Stimulated activated naive B cell treated with anti-CD40 and anti-IgM and Interleukin-4, amounts not matched to agents 10 μg/mL and 1 μg/mL and 100 μg/mL, for 72 hours (primary cell): ENCODE measurements at regions not wholly inside any gene's neighbourhood (a gene's known extent, or its start where the extent isn't known, plus 50 kb on each side); places are given as distances from the start of the nearest gene placed in this dataset.

ENCODE experiments used
- ATAC-seq, 2 donors: fragments of 150-1000 bp; cut with Tn5 transposase; replicated peaks; 2 replicates each; pipeline ENCODE4 v1.10.0; 2021; ENCODE audit warnings: moderate library complexity in 1 of 2
- DNase-seq: peaks from one replicate; pipeline ENCODE4 v3.0.0; 2021
- H3K27ac Mint-ChIP-seq: one replicate; pipeline ENCODE4 v1.8.0; 2022; ENCODE audit warnings: mild to moderate bottlenecking, mixed read lengths
- H3K27me3 Mint-ChIP-seq, 2 donors: one replicate each; pipeline ENCODE4 v1.8.0; 2022; ENCODE audit warnings: mixed read lengths in 2 of 2
- H3K36me3 Mint-ChIP-seq, 2 donors: one replicate each; pipeline ENCODE4 v1.8.0; 2022; ENCODE audit warnings: mixed read lengths in 2 of 2, mild to moderate bottlenecking in 1 of 2
- H3K4me1 Mint-ChIP-seq, 2 donors: one replicate each; pipeline ENCODE4 v1.8.0; 2022; ENCODE audit warnings: mixed read lengths in 2 of 2, mild to moderate bottlenecking in 1 of 2
- H3K4me3 Mint-ChIP-seq, 2 donors: one replicate each; pipeline ENCODE4 v1.8.0; 2022; ENCODE audit warnings: mild to moderate bottlenecking in 2 of 2, mixed read lengths in 2 of 2, moderate library complexity in 1 of 2
- H3K9me3 Mint-ChIP-seq, 2 donors: one replicate each; pipeline ENCODE4 v1.8.0; 2022; ENCODE audit warnings: mixed read lengths in 2 of 2, mild to moderate bottlenecking in 1 of 2

- ATAC-seq (no peak), DNase-seq (no peak)
- Mint-ChIP-seq H3K36me3 (no peaks in the 10 kb centered on the region), H3K27ac (no peak overlapping the region), H3K4me3 (no peak overlapping the region), H3K9me3 (no peaks in the 10 kb centered on the region), H3K4me1 (peaks cover 2 to 7% of the 10 kb centered on the region in 2 donors), H3K27me3 (peaks cover 12 to 15% of the 10 kb centered on the region in 2 donors)
Observed at GRCh38 chr4:74631338-74631737, 163.0 kb downstream of the BTC start.

DNA sequence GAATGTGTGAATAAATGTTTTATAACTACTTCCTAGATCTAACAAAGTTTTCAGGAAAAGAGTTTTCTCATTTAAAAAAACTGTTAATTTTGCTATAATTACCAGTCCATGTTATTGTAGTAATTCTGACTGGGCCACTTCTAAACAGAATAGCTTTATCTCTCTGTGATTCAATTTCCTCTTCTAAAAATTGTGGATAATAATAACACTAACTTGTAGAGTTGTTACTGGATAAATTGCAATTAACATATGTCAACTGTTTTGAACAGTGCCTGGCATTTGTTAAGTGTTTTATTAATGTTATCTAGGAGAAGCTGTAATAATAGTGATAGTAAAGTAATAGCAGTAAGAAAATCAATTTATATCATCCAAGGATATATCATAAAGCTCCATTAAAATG lies 162.3 kb downstream of the BTC start:
- no peak for ATAC-seq
- Mint-ChIP-seq H3K27me3 (peaks cover 12 to 15% of the 10 kb centered on the region in 2 donors), H3K27ac (no peak overlapping the region), H3K9me3 (no peaks in the 10 kb centered on the region), H3K4me3 (no peak overlapping the region), H3K36me3 (no peaks in the 10 kb centered on the region), H3K4me1 (peaks cover 2 to 7% of the 10 kb centered on the region in 2 donors)
- DNase-seq, result no peak

DNA sequence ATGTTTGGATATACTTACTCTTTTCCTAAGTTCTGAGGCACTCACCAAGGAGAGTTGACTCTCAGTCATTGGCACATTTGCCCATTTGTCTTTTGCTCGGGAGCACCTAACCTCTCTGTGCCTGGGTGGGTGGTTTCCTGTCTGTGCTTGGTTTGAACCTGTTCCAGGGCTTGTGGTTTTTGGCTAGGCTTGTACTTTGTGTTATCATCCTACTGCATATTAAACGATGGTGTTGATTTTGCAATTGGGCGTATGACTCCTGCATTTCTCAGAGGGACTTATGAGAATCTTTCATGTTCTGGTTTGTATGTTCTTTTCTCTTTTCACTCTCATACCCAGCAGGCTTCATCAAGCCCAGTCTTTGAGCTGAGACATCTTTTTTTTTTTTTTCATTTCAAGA lies 161.7 kb downstream of the BTC start:
- ATAC-seq (no peak), DNase-seq (no peak)
- no peaks in the 10 kb centered on the region for H3K9me3 Mint-ChIP-seq
- no peak overlapping the region for H3K4me3 Mint-ChIP-seq
- peaks cover 2 to 7% of the 10 kb centered on the region in 2 donors for H3K4me1 Mint-ChIP-seq
- no peaks in the 10 kb centered on the region for H3K36me3 Mint-ChIP-seq
- no peak overlapping the region for H3K27ac Mint-ChIP-seq
- H3K27me3 Mint-ChIP-seq, result peaks cover 12 to 15% of the 10 kb centered on the region in 2 donors

DNA sequence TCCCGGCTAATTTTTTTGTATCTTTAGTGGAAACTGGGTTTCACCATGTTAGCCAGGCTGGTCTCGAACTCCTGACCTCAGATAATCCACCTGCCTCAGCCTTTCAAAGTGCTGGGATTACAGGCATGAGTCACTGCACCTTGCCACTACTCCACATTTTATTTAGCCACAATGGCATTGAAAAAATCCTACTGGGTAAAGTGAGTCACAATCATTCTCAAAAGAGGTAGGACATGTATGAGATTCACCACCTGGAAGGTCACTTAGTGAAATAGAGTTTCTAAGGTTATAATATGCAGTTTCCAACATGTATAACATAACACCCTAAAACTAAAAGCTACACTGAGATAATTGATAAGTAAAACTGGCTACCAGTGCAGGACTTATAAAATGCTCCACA lies 159.2 kb downstream of the BTC start:
- peaks cover 2 to 7% of the 10 kb centered on the region in 2 donors for H3K4me1 Mint-ChIP-seq
- DNase-seq, result no peak
- ATAC-seq, result no peak
- H3K36me3 Mint-ChIP-seq, result no peaks in the 10 kb centered on the region
- no peak overlapping the region for H3K27ac Mint-ChIP-seq
- H3K4me3 Mint-ChIP-seq, result no peak overlapping the region
- no peaks in the 10 kb centered on the region for H3K9me3 Mint-ChIP-seq
- peaks cover 15 to 17% of the 10 kb centered on the region in 2 donors for H3K27me3 Mint-ChIP-seq

GRCh38 chr4:74635490-74636123 lies 158.7 kb downstream of the BTC start:
- H3K9me3 Mint-ChIP-seq, result no peaks in the 10 kb centered on the region
- DNase-seq (no peak), ATAC-seq (no peak)
- peaks cover 2 to 7% of the 10 kb centered on the region in 2 donors for H3K4me1 Mint-ChIP-seq
- H3K27me3 Mint-ChIP-seq, result peaks cover 15 to 17% of the 10 kb centered on the region in 2 donors
- H3K36me3 Mint-ChIP-seq, result no peaks in the 10 kb centered on the region
- H3K27ac Mint-ChIP-seq, result no peak overlapping the region
- H3K4me3 Mint-ChIP-seq, result no peak overlapping the region

DNA sequence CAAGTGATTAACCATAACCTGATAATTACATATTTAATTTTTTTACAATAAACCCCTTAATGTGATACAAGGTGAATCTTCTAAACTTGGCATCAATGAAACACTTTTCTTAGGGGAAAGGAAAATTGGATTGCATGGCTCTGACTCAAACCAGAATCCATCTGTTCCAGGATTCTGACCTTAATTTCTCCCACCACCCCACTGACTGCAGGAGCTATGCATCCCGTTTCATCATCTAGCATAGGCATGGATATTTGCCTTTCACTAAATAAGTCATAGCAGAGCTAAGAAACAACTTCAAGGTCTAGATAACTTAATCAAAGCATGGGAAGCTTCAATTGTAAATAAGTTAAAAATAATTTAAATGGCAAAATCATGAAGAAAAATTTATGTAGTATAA lies 156.3 kb downstream of the BTC start:
- Mint-ChIP-seq H3K27me3 (peaks cover 9 to 18% of the 10 kb centered on the region in 2 donors), H3K4me1 (peaks cover 0 to under 1% of the 10 kb centered on the region in 2 donors), H3K36me3 (no peaks in the 10 kb centered on the region), H3K4me3 (no peak overlapping the region), H3K27ac (no peak overlapping the region), H3K9me3 (no peaks in the 10 kb centered on the region)
- DNase-seq (no peak), ATAC-seq (no peak)

DNA sequence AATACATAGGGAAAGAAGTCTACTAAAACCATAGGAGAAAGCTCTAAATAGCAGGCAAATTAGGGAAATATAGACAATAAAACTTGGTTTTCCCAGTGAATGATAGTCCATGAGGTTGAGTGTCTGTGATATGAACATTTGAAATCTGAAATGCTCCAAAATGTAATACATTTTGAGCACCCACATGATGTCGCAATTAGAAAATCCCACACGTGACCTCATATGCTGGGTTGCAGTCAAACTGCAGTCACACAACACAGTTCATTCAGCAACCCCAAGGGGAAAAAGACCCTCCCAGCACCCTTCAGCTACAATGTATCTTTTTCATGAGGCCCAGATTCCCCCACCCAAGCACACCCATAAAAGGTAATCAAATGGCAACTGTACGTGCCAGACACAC lies 155.6 kb downstream of the BTC start:
- ATAC-seq, result no peak
- Mint-ChIP-seq H3K4me3 (no peak overlapping the region), H3K27ac (no peak overlapping the region), H3K4me1 (no peaks in the 10 kb centered on the region), H3K27me3 (peaks cover 3 to 13% of the 10 kb centered on the region in 2 donors), H3K36me3 (no peaks in the 10 kb centered on the region), H3K9me3 (no peaks in the 10 kb centered on the region)
- no peak for DNase-seq

DNA sequence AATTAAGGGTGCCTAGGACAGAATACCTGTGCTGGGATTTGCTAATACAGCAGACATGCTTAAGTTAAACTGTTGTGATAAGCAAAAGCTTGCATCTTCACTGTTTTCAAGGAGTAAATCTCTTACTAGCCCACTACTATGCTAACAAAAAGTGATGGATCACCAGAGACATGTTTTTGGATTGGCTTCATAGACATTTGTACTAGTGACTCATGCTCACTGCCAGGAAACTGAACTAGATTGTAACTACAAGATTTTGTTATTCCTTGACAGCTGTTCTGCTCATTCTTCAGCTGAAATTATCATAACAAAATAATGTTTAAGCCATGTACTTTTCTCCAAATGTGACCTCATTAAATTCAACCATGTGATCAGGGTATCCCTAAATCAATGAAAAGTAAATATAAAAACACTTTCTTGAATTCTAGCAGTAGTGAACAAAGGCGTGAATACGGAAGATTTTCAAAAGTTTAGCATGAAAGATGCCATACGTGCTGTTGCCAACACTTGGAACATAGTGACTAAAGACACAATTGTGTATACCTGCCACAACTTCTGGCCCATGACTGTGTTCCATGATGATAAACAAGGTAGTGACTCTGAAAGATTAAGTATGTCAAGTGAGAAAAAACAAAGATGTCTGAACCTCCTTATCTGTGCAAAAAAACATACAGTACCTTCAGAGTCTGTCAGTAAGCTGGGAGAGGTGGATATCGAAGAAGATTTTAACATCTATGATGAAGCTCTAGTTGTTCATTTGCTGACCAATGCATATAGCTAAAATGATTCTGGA lies 154.0 kb downstream of the BTC start:
- ATAC-seq (no peak), DNase-seq (no peak)
- peaks cover 0 to 10% of the 10 kb centered on the region in 2 donors for H3K27me3 Mint-ChIP-seq
- H3K4me1 Mint-ChIP-seq, result no peaks in the 10 kb centered on the region
- no peaks in the 10 kb centered on the region for H3K36me3 Mint-ChIP-seq
- H3K9me3 Mint-ChIP-seq, result peaks cover 0 to 3% of the 10 kb centered on the region in 2 donors
- H3K4me3 Mint-ChIP-seq, result no peak overlapping the region
- H3K27ac Mint-ChIP-seq, result no peak overlapping the region

DNA sequence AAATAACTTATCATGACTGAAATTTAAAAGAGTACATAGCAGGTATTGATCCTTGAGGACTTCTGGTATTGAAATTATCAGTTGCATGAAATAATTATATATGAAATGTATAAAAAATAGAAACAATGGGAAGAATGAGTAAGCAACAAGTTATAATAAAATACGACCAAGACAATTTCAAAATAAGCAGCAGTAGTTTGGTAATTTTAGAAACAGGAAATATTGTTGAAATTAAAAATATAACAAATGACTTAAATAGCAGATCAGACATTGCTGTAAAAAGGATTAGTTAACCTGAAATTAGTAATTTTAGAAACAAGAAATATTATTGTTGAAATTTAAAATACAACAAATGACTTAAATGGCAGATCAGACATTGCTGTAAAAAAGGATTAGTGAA lies 152.3 kb downstream of the BTC start:
- ATAC-seq (no peak), DNase-seq (no peak)
- Mint-ChIP-seq H3K36me3 (no peaks in the 10 kb centered on the region), H3K27ac (no peak overlapping the region), H3K27me3 (peaks cover 0 to 14% of the 10 kb centered on the region in 2 donors), H3K4me3 (no peak overlapping the region), H3K4me1 (no peaks in the 10 kb centered on the region), H3K9me3 (peaks cover 0 to 3% of the 10 kb centered on the region in 2 donors)

DNA sequence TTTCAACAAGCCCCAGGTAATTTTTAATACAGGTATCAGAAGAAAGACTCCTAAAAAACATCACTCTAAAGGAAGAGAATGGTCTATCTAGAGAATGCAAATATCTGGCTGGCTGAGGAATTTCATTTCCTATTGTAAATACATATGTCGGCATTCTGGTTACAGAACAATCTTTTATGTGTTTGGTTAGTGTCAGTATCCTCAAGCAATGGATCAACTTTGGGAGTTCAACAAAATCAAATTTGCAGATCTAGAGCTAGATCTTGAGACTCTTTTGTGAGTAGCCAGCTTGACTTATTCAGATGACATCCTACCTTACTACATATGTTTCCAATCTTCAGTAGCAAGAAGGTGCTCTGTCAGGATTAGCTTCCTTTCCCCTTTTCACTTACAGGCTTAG lies 145.1 kb downstream of the BTC start:
- Mint-ChIP-seq H3K27ac (no peak overlapping the region), H3K27me3 (peaks cover 0 to 3% of the 10 kb centered on the region in 2 donors), H3K36me3 (no peaks in the 10 kb centered on the region), H3K4me3 (no peak overlapping the region), H3K9me3 (peaks cover 0 to 3% of the 10 kb centered on the region in 2 donors), H3K4me1 (no peaks in the 10 kb centered on the region)
- DNase-seq (no peak), ATAC-seq (no peak)

DNA sequence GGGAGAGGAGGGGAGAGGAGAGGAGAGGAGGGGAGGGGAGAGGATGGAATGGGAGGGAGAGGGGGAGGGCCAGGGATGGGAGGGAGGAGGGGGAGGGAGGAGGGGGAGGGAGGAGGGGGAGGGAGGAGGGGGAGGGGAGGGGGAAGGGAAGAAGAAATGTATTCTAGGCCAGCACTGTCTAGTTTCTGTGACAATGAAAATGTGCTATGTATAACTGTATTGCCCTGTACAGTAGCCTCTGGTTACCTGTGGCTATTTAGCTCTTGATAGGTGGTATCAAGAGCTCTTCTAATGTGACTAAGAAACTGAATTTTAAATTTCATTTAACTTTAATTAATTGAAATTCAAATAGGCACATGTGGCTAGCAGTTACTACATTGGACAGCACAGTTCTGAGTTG lies 143.1 kb downstream of the BTC start:
- no peak for DNase-seq
- no peak overlapping the region for H3K27ac Mint-ChIP-seq
- peaks cover 0 to 2% of the 10 kb centered on the region in 2 donors for H3K27me3 Mint-ChIP-seq
- H3K4me3 Mint-ChIP-seq, result no peak overlapping the region
- H3K36me3 Mint-ChIP-seq, result no peaks in the 10 kb centered on the region
- no peak for ATAC-seq
- H3K9me3 Mint-ChIP-seq, result no peaks in the 10 kb centered on the region
- no peaks in the 10 kb centered on the region for H3K4me1 Mint-ChIP-seq

GRCh38 chr4:74653331-74654229 lies 140.7 kb downstream of the BTC start:
- no peak overlapping the region for H3K27ac Mint-ChIP-seq
- no peak overlapping the region for H3K4me3 Mint-ChIP-seq
- no peaks in the 10 kb centered on the region for H3K4me1 Mint-ChIP-seq
- no peaks in the 10 kb centered on the region for H3K9me3 Mint-ChIP-seq
- ATAC-seq (no peak), DNase-seq (no peak)
- H3K27me3 Mint-ChIP-seq, result no peaks in the 10 kb centered on the region
- H3K36me3 Mint-ChIP-seq, result no peaks in the 10 kb centered on the region

DNA sequence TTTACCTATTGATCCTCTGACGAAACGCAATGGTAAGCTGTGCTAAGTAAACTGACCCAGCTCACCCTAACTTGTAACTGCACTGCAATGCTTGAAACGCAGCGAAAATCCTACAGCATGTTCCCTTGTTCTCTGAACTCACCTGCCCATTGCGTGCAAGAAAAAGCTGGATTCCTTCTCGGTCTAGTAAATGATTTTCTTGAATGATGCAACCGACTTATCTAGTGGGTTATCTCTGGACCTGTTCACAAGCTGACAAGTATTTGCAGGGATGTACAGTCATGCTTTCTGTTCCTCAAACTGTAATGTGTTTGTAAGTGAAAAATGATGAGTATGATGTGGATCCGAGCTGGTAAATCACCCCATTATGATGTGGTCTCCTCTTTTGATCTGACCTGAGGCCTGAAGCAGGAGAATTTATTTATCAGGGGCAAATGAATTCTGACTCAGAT lies 140.1 kb downstream of the BTC start:
- no peaks in the 10 kb centered on the region for H3K9me3 Mint-ChIP-seq
- H3K4me3 Mint-ChIP-seq, result no peak overlapping the region
- no peak for DNase-seq
- no peaks in the 10 kb centered on the region for H3K36me3 Mint-ChIP-seq
- H3K27ac Mint-ChIP-seq, result no peak overlapping the region
- H3K4me1 Mint-ChIP-seq, result no peaks in the 10 kb centered on the region
- ATAC-seq, result no peak
- no peaks in the 10 kb centered on the region for H3K27me3 Mint-ChIP-seq

GRCh38 chr4:74656596-74656995 lies 137.7 kb downstream of the BTC start:
- H3K36me3 Mint-ChIP-seq, result no peaks in the 10 kb centered on the region
- no peak for DNase-seq
- ATAC-seq, result no peak
- H3K27ac Mint-ChIP-seq, result no peak overlapping the region
- no peaks in the 10 kb centered on the region for H3K9me3 Mint-ChIP-seq
- H3K4me1 Mint-ChIP-seq, result no peaks in the 10 kb centered on the region
- H3K27me3 Mint-ChIP-seq, result no peaks in the 10 kb centered on the region
- no peak overlapping the region for H3K4me3 Mint-ChIP-seq
